GM18909 (cell line): ENCODE measurements at regions not wholly inside any gene's neighbourhood (a gene's known extent, or its start where the extent isn't known, plus 50 kb on each side); places are given as distances from the start of the nearest gene placed in this dataset.
"Not testable (repeated sequence)": the region's sequence is repeated elsewhere in the genome, so short reads cannot be mapped to it uniquely, and the experiment has no call there.

Experiments
- ATAC-seq: cut with Tn5 transposase; IDR thresholded peaks from one replicate; pipeline ENCODE4 v1.9.1; 2021; ENCODE audit warnings: mild to moderate bottlenecking; ENCODE audit not compliant: unreplicated experiment, poor library complexity

- no peak for ATAC-seq
Observed at GRCh38 chrX:45633419-45633818, 432.7 kb upstream of the DIPK2B start.

- no peak for ATAC-seq
Observed at GRCh38 chrX:45632506-45632905, 431.8 kb upstream of the DIPK2B start.

- no peak for ATAC-seq
Observed at GRCh38 chrX:45630078-45630477, 429.4 kb upstream of the DIPK2B start.

- ATAC-seq: no peak
Observed at GRCh38 chrX:45628041-45628440, 427.4 kb upstream of the DIPK2B start.

GRCh38 chrX:45623266-45623665, 422.6 kb upstream of the DIPK2B start:
- no peak for ATAC-seq

- ATAC-seq: no peak
Observed at GRCh38 chrX:45622538-45622937, 421.9 kb upstream of the DIPK2B start.

GRCh38 chrX:45622042-45622423, 421.4 kb upstream of the DIPK2B start:
- ATAC-seq: no peak

- no peak for ATAC-seq
Observed at GRCh38 chrX:45621376-45622041, 420.8 kb upstream of the DIPK2B start.

GRCh38 chrX:45619290-45619689, 418.6 kb upstream of the DIPK2B start:
- no peak for ATAC-seq

GRCh38 chrX:45615591-45615990, 414.9 kb upstream of the DIPK2B start:
- not testable (repeated sequence) for ATAC-seq

GRCh38 chrX:45614853-45615252, 414.2 kb upstream of the DIPK2B start:
- no peak for ATAC-seq

GRCh38 chrX:45602151-45602550, 401.5 kb upstream of the DIPK2B start:
- ATAC-seq: no peak

GRCh38 chrX:45601052-45601451, 400.4 kb upstream of the DIPK2B start:
- no peak for ATAC-seq

- ATAC-seq: no peak
Observed at GRCh38 chrX:45598861-45599260, 398.2 kb upstream of the DIPK2B start.

GRCh38 chrX:45596188-45596808, 395.6 kb upstream of the DIPK2B start:
- no peak for ATAC-seq

GRCh38 chrX:45592101-45592500, 391.4 kb upstream of the DIPK2B start:
- no peak for ATAC-seq

- no peak for ATAC-seq
Observed at GRCh38 chrX:45591650-45592049, 391.0 kb upstream of the DIPK2B start.

- ATAC-seq: no peak
Observed at GRCh38 chrX:45584717-45585116, 384.0 kb upstream of the DIPK2B start.

GRCh38 chrX:45577361-45577760, 376.7 kb upstream of the DIPK2B start:
- no peak for ATAC-seq

- ATAC-seq: no peak
Observed at GRCh38 chrX:45571453-45571852, 370.8 kb upstream of the DIPK2B start.

- ATAC-seq: no peak
Observed at GRCh38 chrX:45566456-45566855, 365.8 kb upstream of the DIPK2B start.

- ATAC-seq: no peak
Observed at GRCh38 chrX:45557387-45557786, 356.7 kb upstream of the DIPK2B start.
